Skeletal muscle cell (primary cell): ENCODE measurements at regions not wholly inside any gene's neighbourhood (a gene's known extent, or its start where the extent isn't known, plus 50 kb on each side); places are given as distances from the start of the nearest gene placed in this dataset.
"Not testable (repeated sequence)": the region's sequence is repeated elsewhere in the genome, so short reads cannot be mapped to it uniquely, and the experiment has no call there.

Experiments
- DNase-seq: peaks from one replicate; pipeline ENCODE4 v3.0.0-alpha.2; 2010; ENCODE audit warnings: low read depth
- H3K4me3 ChIP-seq: 2 replicates; pipeline ENCODE4 v1.5.1; 2011; ENCODE audit warnings: low read depth, mild to moderate bottlenecking, control low read depth, low read length, moderate library complexity

DNA sequence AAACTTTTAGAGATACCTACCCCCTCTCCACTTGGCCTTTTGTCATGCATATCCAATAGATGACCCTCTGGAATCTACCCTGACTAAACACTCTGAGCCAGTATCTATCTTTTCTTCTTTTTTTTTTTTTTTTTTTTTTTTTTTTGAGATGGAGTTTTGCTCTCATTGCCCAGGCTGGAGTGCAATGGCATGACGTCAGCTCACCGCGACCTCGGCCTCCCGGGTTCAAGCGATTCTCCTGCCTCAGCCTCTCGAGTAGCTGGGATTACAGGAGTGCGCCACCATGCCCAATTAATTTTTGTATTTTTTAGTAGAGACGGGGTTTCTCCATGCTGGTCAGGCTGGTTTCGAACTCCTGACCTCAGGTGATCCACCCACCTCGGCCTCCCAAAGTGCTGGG lies 50.8 kb upstream of the GRIN2B start:
- not testable (repeated sequence) for DNase-seq, H3K4me3 ChIP-seq

DNA sequence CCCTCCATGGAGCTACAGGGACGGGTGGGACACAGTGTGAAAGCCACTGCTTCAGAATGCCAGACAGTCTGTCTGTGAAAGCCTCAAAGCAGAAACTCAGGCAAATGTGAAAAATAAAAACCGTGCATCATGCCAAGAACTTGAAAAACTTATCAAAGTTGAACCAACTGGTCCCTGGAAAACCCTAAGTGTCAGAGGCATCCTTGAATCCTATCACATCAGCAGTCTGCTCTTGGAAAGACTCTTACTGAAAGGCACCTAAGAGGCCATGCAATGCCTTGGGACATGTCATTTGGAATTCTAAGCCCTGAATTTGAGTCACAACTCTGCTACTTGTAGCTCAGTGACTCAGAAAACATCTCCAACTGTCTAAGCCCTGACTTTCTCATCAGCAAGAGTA lies 62.4 kb upstream of the GRIN2B start:
- no peak for DNase-seq
- no peak overlapping the region for H3K4me3 ChIP-seq

DNA sequence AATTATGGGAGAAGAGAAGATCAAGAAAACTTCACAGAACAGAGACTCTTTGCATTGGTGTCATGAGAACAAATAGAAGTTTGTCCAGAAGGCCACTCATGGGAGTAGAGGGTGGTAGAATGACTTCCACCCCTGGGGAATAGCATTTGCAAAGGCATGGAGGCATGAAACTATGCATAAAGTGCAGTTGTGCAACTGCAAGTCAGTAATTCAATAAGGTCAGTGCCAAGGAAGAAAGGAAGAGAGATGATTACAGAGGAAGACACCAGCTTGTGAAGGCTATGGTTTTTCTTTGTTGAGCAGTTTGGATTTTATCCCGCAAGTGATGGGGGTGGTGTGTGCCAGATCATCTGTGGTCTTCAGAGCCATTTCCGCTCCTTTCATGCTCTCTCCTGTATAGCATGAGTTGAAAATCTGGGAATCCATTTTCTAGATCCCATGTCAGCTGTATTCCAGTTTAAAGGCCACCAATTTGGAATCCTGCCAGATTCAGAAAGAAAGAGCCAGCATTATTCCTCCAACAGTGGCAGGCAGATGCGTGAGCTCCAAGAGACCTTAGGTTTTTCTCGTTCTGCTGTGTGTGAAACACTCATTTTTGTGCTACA lies 67.6 kb upstream of the GRIN2B start:
- DNase-seq, result no peak
- H3K4me3 ChIP-seq, result no peak overlapping the region

DNA sequence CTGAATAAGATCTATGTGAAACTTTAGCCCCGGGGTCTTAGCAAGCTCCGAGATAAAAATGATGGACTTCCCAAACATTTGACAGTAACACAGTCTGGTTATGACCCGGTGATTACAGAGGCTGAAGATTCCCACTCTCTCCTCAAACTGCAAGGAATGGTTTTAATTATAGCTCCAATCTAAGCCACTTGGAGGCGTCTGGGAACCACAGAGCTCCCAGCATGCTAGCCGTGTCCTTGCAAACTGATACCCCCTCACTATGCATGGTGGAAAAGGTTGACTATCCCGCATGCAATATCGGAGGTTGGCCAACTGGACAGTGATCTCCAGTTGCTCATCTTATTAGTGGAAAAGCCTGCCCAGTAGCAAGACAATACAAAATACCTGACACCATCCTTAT lies 76.5 kb upstream of the GRIN2B start:
- DNase-seq, result no peak
- no peak overlapping the region for H3K4me3 ChIP-seq

DNA sequence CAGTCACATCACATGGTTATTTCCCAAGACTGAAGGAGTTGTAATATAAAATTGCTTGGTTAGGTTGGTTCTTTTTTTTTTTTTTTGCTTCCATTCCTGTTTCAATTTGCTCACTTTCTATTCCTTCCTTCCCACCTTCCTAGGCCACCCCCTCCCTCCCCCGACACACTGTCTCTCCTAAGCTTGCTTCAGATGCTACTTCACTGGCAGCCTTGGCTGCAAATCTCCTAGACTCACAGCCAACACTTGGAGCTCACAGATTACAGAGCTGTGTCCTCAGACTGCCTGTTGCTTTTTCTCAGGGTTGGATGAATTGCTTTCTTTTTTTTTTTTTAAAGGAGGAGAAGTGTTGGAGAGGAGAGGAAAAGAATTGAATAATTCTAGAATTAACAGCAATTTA lies 77.3 kb upstream of the GRIN2B start:
- DNase-seq, result no peak
- no peak overlapping the region for H3K4me3 ChIP-seq

DNA sequence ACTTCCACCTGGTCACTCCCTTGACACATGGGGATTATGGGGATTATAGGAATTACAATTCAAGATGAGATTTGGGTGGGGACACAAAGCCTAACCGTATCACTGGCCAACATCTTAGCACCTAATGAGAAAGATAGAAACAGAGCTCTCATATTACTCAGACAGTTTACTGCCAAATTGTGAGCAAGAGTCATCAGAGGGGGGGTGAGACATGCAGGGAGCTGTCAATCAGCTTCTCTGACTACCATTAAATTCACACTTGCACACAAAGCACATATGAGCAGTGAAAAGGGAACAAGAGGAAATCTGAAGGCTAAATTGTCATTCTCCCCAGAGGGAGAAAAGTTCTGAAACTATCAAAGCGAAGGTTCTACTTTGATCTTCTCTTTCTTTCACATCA lies 78.1 kb upstream of the GRIN2B start:
- DNase-seq, result no peak
- no peak overlapping the region for H3K4me3 ChIP-seq

DNA sequence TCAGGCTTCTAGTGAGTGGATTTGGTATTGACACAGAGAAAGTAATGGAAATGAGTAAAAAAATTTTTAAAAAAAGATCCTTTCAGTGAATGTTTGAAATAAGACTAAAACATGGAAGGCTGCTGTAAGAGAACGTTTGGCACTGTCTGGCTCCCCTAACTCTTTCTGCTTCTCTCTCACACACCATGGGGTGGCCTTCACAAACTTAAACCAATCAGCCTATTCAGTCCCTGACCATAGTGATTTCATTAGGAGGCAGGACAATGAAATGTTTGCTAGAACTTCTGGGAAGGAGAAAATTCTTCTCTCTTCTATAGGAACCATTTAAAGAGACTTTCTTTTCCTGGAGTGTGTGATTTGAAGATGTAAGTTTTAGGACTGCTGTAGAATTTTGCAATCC lies 84.2 kb upstream of the GRIN2B start:
- no peak for DNase-seq
- no peak overlapping the region for H3K4me3 ChIP-seq

DNA sequence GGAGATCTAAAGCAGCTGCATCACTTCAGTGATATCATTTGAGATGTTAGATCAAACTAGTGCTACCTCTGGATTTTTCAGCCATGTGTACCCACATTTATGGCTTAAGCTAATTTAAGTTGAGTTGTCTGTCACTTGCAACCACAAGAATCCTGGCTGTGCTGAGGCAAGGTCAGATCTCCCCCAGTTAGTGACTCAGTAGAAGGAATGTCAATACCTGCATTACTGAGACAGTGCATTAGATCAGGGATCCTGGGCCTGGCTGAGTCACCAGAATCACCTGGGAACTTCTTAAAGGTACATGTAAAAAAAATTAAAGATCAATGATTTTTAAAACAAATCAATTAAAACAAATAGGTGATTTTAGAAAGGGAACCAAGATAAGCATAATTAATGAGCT lies 84.6 kb upstream of the GRIN2B start:
- no peak overlapping the region for H3K4me3 ChIP-seq
- DNase-seq, result no peak

DNA sequence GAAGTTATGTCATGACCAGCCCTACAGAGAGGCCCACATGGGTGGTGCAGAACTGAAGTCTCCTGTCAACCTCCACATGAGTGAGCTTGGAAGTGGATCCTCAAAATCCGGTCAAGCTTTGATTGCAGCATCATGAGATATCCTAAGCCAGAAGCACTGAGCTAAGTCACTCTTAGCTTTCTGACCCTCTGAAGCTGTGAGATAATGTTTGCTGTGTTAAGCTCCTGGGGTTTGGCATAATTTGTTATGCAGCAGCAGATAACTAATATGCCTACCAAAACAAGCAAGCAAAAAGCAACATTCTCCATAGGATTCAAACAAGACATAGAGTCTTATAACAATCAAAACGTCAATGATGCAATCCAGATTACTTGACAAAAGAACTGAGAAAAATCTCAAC lies 87.6 kb upstream of the GRIN2B start:
- H3K4me3 ChIP-seq, result no peak overlapping the region
- DNase-seq, result no peak

DNA sequence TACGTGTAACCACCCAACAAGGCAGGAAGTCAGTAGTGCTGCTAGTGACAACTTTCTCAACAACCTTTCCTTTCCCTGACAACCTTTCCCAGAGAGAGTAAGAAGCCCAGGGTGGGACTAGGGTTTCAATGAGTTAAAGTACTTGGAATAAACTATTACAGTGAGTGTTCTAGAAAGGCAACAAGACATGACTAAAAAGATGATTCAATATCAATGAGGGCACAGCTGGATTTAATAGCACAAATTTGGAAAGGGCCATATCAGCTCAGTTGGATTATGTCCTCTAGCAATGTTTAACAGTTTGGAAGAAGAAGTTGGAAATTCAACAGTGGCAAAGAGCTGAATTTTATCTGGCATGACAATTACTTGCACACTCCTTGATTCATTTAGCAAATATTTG lies 90.4 kb upstream of the GRIN2B start:
- DNase-seq, result no peak
- H3K4me3 ChIP-seq, result no peak overlapping the region

DNA sequence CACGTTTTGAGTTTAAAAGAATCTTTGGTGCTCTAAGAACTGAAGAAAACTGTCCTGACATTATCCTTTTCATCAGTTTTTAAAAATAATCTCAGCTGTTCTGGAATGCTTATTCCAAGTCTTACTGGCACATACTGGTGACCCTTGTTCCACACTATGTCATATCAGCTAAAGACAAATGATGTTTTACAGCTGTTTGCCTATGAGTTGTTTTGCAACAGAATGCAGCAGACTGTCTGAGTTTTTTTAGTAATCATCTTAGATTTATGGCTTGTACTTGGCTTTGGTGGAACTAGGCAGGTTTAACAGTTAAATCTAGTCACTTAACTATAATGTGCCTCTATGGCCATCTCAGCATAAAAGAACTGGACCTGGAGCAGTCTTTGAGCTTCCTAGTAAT lies 91.6 kb upstream of the GRIN2B start:
- no peak overlapping the region for H3K4me3 ChIP-seq
- no peak for DNase-seq

DNA sequence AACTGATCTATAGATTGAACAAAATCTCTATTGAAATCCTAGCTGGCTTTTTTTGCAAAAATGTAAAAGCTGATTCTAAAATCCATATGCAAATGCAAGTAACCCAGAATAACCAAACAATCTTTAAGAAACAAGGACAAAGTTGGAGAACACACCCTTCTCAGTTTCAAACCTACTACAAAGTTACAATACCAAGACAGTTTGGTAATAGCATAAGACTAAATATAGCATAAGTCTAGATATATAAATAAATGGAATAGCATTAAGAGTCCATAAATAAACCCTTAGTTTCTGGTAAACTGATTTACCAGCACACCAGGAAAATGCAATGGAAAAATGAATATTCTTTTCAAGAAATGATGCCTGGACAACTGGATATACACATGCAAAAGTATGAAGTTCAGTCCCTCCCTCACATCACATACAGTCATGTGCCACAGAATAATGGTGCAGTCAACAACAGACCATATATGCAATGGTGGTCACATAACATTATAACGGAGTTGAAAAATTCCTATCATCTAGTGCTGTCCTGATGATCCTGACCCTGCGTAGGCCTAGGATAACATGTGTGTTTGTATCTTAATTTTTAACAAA lies 94.5 kb upstream of the GRIN2B start:
- DNase-seq, result no peak
- H3K4me3 ChIP-seq, result no peak overlapping the region

DNA sequence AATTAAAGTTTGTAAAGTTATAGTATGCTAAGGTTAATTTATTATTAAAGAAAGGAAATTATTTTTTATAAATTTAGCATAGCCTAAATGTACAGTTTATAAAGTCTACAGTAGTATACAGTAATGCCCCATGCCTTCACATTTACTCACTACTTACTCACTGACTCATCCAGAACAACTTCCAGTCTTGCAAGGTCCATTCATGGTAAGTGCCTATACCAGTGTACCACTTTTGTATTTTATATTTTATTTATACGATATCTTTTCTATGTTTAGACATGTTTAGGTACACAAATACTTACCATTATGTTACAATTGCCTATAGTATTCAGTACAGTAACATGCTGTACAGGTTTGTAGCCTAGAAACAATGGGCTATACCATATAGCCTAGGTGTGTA lies 95.1 kb upstream of the GRIN2B start:
- H3K4me3 ChIP-seq, result no peak overlapping the region
- no peak for DNase-seq

DNA sequence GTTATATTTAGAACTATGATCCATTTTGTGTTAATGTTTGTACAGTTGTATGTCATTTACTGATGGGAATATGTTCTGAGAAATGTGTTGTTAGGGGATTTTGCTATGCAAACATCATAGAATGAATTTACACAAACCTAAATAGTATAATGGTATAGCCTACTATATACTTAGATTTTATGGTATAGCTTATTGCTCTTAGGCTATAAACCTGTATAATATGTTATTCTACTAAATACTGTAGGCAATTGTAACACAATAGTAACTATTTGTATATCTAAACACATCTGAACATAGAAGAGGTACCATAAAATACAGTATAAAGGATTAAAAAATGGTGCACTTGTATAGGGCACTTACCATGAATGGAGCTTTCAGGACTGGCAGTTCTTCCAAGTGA lies 105.4 kb upstream of the GRIN2B start:
- no peak overlapping the region for H3K4me3 ChIP-seq
- DNase-seq, result no peak

DNA sequence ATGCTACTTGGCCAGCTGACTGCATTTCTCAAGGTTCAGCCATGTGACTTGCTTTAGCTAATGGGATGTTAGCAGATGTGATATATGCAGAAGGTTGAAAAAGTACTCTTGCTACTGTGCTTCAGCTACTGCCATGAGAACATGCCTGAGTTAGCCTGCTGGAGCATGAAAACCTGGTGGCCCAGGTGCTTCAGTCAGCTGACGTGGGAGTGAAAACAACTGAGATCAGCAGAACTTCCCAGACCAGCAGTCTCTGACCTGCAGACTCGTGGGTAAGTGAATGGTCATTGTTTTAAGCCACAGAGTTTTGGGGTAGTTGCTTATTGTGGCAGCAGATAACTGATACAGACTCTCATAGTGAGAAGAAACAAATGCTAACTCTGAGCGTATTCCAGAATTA lies 118.6 kb upstream of the GRIN2B start:
- no peak overlapping the region for H3K4me3 ChIP-seq
- DNase-seq, result no peak

DNA sequence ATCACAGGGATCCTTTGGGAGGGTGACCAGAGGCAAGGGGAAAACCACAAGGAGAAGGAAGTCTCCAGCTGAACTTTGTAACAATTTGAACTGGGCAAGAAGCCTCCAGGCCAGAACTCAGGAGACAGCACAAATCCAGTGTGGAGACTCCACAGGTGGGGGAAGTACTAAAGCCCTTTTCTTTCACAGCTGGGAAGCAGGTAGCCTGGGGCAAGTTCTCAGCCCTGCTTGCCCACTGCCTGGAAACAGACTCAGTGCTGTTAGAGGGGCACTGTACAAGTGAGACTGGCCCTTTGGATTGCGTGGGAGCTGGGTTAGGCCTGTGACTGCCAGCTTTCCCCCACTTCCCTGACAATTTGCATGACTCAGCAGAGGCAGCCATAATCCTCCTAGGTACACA lies 120.2 kb upstream of the GRIN2B start:
- not testable (repeated sequence) for DNase-seq, H3K4me3 ChIP-seq

DNA sequence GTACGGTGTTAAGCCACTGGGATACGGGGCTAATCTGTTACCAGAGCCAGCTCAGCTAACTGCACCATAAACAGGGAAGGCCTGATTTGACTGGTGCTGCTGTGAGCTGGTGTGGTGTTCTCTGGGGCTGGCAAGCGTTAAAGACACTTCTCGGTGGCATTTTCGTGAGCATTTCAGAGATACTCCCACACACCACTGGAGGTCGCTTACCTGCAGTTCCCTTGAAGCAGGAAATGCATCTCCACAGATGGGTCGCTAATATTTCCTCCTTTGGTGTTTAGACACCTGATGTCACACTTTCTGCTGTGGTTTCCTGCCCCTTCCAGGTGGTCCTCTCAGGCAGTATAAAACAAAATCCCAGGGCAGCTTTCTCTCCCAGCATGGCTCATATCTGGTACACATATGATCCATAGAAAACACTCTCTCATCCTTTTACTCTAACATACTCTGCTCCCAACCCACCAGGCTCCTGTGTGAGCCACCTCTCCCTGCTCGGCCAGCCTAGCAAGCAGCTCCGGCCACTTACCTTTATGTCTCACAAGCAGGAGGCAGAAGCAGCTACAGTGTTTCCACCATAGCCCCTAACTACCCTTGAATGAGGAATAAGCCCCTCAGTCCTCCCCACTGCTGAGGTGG lies 129.9 kb upstream of the GRIN2B start:
- H3K4me3 ChIP-seq, result no peak overlapping the region
- no peak for DNase-seq

DNA sequence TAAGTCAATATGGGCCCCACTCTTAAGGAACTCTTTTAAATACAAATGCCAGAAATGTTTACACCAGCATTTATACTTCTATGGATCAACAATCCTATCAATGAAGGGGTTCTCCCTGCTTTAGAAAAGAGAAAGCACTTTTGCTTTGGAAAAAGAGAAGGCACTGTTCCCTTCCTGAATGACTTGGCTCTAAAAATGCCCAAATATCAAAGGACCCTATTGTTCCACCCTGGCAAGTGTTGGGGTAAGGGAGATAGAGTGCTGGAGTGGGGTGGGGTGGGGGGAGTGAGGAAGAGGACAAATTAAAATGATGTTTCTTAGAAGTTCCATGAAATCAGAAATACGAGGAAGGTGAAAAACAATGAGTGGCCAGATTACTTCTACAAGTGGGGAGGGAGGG lies 131.6 kb upstream of the GRIN2B start:
- no peak overlapping the region for H3K4me3 ChIP-seq
- DNase-seq, result no peak

DNA sequence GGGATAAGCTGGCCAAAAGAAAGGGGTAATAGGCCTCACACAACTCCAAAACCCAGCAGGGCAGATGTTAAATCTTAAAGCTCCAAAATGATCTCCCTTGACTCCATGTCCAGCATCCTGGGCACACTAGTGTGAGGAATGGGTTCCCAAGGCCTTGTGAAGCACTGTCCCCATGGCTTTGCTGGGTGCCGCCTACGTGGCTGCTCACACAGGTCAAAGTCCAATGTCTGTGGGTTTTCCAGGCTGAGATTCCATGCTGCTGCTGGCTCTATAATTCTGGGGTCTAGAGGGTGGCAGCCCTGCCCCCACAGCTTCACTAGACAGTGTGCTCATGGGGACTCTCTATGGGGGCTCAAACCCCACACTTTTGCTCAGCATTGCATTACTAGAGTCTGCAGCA lies 145.3 kb upstream of the GRIN2B start:
- no peak for DNase-seq

DNA sequence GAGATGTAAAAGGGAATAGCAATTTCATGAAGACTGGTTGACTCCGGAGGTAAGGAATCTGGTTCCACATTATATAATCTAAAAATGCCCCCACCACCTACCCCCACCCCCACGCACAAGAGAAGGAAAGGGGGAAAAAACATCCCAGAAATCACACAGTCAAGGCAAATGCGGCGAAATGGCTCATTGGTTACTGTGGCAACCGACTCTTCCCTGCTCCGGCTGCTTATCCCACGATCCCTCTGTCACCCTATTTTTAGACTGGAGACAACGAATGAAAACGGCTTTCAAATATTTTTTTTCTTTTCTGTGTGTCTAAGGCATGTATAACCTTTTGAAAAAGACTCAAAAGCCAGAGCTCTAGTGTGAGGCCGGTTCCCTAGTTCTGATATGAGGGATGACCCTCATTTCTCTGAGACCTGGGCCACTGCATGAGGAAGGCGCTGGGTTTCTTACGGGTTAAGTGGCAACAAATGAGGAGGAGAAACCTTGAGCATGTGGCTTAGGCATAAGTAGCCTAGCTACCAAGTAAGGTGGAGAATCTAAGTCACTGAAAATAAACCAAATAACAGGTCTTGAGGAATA lies 148.3 kb upstream of the GRIN2B start:
- no peak overlapping the region for H3K4me3 ChIP-seq
- no peak for DNase-seq

More for the DNA sequence above, 145.3 kb upstream of the GRIN2B start:
- no peak overlapping the region for H3K4me3 ChIP-seq

DNA sequence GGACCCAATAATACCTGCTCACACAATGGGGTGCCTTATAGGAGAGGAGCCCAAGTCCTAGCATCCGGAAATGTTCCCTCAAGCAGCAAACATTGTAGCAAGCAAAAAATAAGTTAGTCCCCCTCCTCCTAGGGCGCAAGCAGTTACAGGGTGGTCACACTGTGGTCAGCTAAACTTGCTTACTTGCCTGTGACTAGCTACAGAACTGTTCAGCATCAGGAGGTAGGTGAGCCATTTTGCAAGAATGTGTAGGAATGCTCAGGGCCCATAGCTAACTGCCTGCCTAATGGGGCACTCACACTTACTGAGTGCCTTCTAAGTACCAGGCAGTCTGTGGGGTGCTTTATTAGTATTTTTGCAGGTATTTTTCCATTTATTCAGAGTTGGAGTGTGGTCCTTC lies 154.6 kb upstream of the GRIN2B start:
- DNase-seq, result no peak
- no peak overlapping the region for H3K4me3 ChIP-seq
